ENCODE measurements at regions not wholly inside any gene's neighbourhood (a gene's known extent, or its start where the extent isn't known, plus 50 kb on each side); places are given as distances from the start of the nearest gene placed in this dataset.
A peak's percentile ranks its signal among the peaks of the same experiment; 100 is the strongest.

DNA sequence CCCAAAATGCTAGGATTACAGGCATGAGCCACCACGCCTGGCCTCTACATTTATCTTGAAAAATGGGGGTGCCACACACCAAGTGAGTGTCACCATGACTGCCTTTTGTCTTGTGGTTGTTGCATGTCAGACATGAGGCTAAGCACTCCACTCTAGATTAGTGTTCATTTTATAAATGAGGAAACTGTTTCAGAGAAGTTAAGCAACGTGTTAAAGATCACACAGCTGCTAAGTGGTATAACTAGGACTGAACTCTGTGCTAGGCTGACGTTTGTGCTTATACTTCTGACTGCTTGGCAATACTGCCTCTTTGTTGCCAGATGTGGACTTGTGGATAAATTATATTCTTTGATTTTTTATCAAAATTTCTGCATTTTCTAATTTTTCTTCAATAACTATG lies 50.8 kb upstream of the SMAD6 start (continued):
- TF ChIP-seq ZBTB2 (IDR thresholded peaks at IDR 0.05) (no peak), NFXL1 (CRISPR knock-in tag; IDR thresholded peaks at IDR 0.05) (no peak)

- 43% methylated on average over 5 of the region's 5 CpGs for WGBS (ENCODE audit: insufficient coverage, low coverage, missing lambda C conversion rate)
- CTCF ChIA-PET (ENCODE audit: low intra/inter-chr PET ratio) = no interaction called here
- intact Hi-C loops (cut with micrococcal nuclease) = loop anchor here (5.0 kb wide), 1 partner anchor 35 kb away; no protein-coding TSS in a partner anchor
- POLR2A ChIA-PET = interaction anchor here (0.7 to 1.2 kb wide), 5 partner anchors 12 to 35 kb away, joined by 3 to 4 read pairs (median 3); no protein-coding TSS in a partner anchor
- Histone ChIP-seq H3K4me3 (no peak overlapping the region), H3K79me2 (ENCODE audit: control insufficient read depth, insufficient read depth, low read length) (peaks cover 76% of the 10 kb centered on the region), H4K20me1 (replicated peaks; ENCODE audit: control insufficient read depth, insufficient read depth, low read length) (no peaks in the 10 kb centered on the region), H3K9me3 (replicated peaks; ENCODE audit: control insufficient read depth, insufficient read depth, low read depth, low read length) (no peaks in the 10 kb centered on the region), H3K9me1 (ENCODE audit: control insufficient read depth, insufficient read depth, low read length) (no peaks in the 10 kb centered on the region), H3K36me3 (ENCODE audit: control insufficient read depth, insufficient read depth, low read length) (peaks cover 59% of the 10 kb centered on the region), H3K9ac (ENCODE audit: insufficient read depth in 1 of 2, low read depth in 2 of 2, low read length in 2 of 2) (peak overlapping the region in 1 of 2 experiments; percentile 46; a peak in 1 of 4 replicates), H2AFZ (ENCODE audit: low read depth, low read length) (no peak overlapping the region), H3K4me1 (replicated peaks in 1 of 2; ENCODE audit: control insufficient read depth in 2 of 2, insufficient read depth in 2 of 2, low read length in 2 of 2) (peaks cover 56 to 74% of the 10 kb centered on the region in 2 experiments), H3K27me3 (ENCODE audit: control insufficient read depth in 2 of 2, insufficient read depth in 2 of 2, low read length in 2 of 2) (no peaks in the 10 kb centered on the region), H3K4me2 (ENCODE audit: insufficient read depth, low read length) (no peak overlapping the region), H3K27ac (ENCODE audit: extremely low read depth, low read depth, low read length) (no peak overlapping the region)
- no TSS peak for BruUV-seq (replicated peaks)
- FAIRE-seq (no peak), DNase-seq (ENCODE audit: extremely low read depth in 1 of 4, low spot score in 3 of 4) (no peak), ATAC-seq (no peak)
- in situ Hi-C loops (cut with MboI) = no loop called here
- no peak for TF ChIP-seq POLR2A (conservative IDR thresholded peaks at IDR 0.05)
- 0 out of 2 replicates have a peak, but pooled peaks have one; percentile 20 for TF ChIP-seq CBFA2T2 (conservative IDR thresholded peaks at IDR 0.05)
- TF ChIP-seq, protein P1, sequence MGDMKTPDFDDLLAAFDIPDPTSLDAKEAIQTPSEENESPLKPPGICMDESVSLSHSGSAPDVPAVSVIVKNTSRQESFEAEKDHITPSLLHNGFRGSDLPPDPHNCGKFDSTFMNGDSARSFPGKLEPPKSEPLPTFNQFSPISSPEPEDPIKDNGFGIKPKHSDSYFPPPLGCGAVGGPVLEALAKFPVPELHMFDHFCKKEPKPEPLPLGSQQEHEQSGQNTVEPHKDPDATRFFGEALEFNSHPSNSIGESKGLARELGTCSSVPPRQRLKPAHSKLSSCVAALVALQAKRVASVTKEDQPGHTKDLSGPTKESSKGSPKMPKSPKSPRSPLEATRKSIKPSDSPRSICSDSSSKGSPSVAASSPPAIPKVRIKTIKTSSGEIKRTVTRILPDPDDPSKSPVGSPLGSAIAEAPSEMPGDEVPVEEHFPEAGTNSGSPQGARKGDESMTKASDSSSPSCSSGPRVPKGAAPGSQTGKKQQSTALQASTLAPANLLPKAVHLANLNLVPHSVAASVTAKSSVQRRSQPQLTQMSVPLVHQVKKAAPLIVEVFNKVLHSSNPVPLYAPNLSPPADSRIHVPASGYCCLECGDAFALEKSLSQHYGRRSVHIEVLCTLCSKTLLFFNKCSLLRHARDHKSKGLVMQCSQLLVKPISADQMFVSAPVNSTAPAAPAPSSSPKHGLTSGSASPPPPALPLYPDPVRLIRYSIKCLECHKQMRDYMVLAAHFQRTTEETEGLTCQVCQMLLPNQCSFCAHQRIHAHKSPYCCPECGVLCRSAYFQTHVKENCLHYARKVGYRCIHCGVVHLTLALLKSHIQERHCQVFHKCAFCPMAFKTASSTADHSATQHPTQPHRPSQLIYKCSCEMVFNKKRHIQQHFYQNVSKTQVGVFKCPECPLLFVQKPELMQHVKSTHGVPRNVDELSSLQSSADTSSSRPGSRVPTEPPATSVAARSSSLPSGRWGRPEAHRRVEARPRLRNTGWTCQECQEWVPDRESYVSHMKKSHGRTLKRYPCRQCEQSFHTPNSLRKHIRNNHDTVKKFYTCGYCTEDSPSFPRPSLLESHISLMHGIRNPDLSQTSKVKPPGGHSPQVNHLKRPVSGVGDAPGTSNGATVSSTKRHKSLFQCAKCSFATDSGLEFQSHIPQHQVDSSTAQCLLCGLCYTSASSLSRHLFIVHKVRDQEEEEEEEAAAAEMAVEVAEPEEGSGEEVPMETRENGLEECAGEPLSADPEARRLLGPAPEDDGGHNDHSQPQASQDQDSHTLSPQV (IDR thresholded peaks at IDR 0.05) = 0 out of 2 replicates have a peak, but pooled peaks have one; percentile 16
- TF ChIP-seq, protein P2, sequence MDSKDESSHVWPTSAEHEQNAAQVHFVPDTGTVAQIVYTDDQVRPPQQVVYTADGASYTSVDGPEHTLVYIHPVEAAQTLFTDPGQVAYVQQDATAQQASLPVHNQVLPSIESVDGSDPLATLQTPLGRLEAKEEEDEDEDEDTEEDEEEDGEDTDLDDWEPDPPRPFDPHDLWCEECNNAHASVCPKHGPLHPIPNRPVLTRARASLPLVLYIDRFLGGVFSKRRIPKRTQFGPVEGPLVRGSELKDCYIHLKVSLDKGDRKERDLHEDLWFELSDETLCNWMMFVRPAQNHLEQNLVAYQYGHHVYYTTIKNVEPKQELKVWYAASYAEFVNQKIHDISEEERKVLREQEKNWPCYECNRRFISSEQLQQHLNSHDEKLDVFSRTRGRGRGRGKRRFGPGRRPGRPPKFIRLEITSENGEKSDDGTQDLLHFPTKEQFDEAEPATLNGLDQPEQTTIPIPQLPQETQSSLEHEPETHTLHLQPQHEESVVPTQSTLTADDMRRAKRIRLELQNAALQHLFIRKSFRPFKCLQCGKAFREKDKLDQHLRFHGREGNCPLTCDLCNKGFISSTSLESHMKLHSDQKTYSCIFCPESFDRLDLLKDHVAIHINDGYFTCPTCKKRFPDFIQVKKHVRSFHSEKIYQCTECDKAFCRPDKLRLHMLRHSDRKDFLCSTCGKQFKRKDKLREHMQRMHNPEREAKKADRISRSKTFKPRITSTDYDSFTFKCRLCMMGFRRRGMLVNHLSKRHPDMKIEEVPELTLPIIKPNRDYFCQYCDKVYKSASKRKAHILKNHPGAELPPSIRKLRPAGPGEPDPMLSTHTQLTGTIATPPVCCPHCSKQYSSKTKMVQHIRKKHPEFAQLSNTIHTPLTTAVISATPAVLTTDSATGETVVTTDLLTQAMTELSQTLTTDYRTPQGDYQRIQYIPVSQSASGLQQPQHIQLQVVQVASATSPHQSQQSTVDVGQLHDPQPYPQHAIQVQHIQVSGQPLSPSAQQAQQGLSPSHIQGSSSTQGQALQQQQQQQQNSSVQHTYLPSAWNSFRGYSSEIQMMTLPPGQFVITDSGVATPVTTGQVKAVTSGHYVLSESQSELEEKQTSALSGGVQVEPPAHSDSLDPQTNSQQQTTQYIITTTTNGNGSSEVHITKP (IDR thresholded peaks at IDR 0.05; ENCODE audit: partially characterized antibody) = peak; percentile 11
- TF ChIP-seq NR4A1 (CRISPR knock-in tag; IDR thresholded peaks at IDR 0.05) = no peak
- TF ChIP-seq NR4A1 (tag; IDR thresholded peaks at IDR 0.05) = no peak
- no peak for TF ChIP-seq ZZZ3 (IDR thresholded peaks at IDR 0.05)
- no peak for TF ChIP-seq HSF4 (CRISPR knock-in tag; IDR thresholded peaks at IDR 0.05; ENCODE audit: borderline replicate concordance)
- TF ChIP-seq POU5F1 (IDR thresholded peaks at IDR 0.05; ENCODE audit: borderline replicate concordance, low read depth, low read length, partially characterized antibody) = no peak
- TF ChIP-seq PHB2 (IDR thresholded peaks at IDR 0.05; ENCODE audit: low read depth) = no peak
Measured at GRCh38 chr15:66651913-66652642, 50.0 kb upstream of the SMAD6 start.

All from K562 (cell line).